ENCODE measurements at regions not wholly inside any gene's neighbourhood (a gene's known extent, or its start where the extent isn't known, plus 50 kb on each side); places are given as distances from the start of the nearest gene placed in this dataset.

GRCh38 chr3:707041-707440, 385.8 kb upstream of the CNTN6 start:
- ATAC-seq (no peak), FAIRE-seq (no peak), DNase-seq (no peak)
- 20 to 22% methylated on average over 2 of the region's 2 CpGs for whole genome bisulfite sequencing, 2 donors
- Histone ChIP-seq H3K9me3 (no peaks in the 10 kb centered on the region), H3K27me3 (no peaks in the 10 kb centered on the region), H3K36me3 (no peaks in the 10 kb centered on the region), H3K27ac (no peak overlapping the region), H3K4me1 (no peaks in the 10 kb centered on the region), H3K4me3 (no peak overlapping the region)
- TF ChIP-seq CTCF (IDR thresholded peaks at IDR 0.05), result no peak
- intact Hi-C loops (cut with DNase I), result no loop called here

GRCh38 chr3:713006-713621, 379.7 kb upstream of the CNTN6 start:
- no peak for TF ChIP-seq CTCF (IDR thresholded peaks at IDR 0.05)
- H3K27ac ChIP-seq, result no peak overlapping the region
- 27 to 45% methylated on average over 5 of the region's 5 CpGs for whole genome bisulfite sequencing, 2 donors
- no peak overlapping the region for H3K4me3 ChIP-seq
- H3K9me3 ChIP-seq, result no peaks in the 10 kb centered on the region
- H3K36me3 ChIP-seq, result no peaks in the 10 kb centered on the region
- H3K4me1 ChIP-seq, result no peaks in the 10 kb centered on the region
- intact Hi-C loops (cut with DNase I), result no loop called here
- ATAC-seq (no peak), DNase-seq (no peak), FAIRE-seq (no peak)
- no peaks in the 10 kb centered on the region for H3K27me3 ChIP-seq

- Histone ChIP-seq H3K27ac (no peak overlapping the region), H3K9me3 (no peaks in the 10 kb centered on the region), H3K4me3 (no peak overlapping the region), H3K27me3 (no peaks in the 10 kb centered on the region), H3K4me1 (no peaks in the 10 kb centered on the region), H3K36me3 (no peaks in the 10 kb centered on the region)
- intact Hi-C loops (cut with DNase I), result no loop called here
- DNase-seq, result no peak
- WGBS, 2 donors, result 61 to 63% methylated on average over 5 of the region's 5 CpGs
- ATAC-seq, result no peak
- no peak for TF ChIP-seq CTCF (IDR thresholded peaks at IDR 0.05)
- no peak for FAIRE-seq
Observed at GRCh38 chr3:713947-714620, 378.7 kb upstream of the CNTN6 start.

- intact Hi-C loops (cut with DNase I), result no loop called here
- Histone ChIP-seq H3K4me3 (no peak overlapping the region), H3K27ac (no peak overlapping the region), H3K27me3 (no peaks in the 10 kb centered on the region), H3K4me1 (no peaks in the 10 kb centered on the region), H3K9me3 (no peaks in the 10 kb centered on the region), H3K36me3 (no peaks in the 10 kb centered on the region)
- no peak for DNase-seq
- no peak for TF ChIP-seq CTCF (IDR thresholded peaks at IDR 0.05)
- no peak for FAIRE-seq
- WGBS, 2 donors, result 65 to 81% methylated on average over 1 of the region's 1 CpG
- no peak for ATAC-seq
Observed at GRCh38 chr3:721086-721485, 371.7 kb upstream of the CNTN6 start.

- no peak for TF ChIP-seq CTCF (IDR thresholded peaks at IDR 0.05)
- Histone ChIP-seq H3K36me3 (no peaks in the 10 kb centered on the region), H3K9me3 (no peaks in the 10 kb centered on the region), H3K27ac (no peak overlapping the region), H3K27me3 (no peaks in the 10 kb centered on the region), H3K4me3 (no peak overlapping the region), H3K4me1 (no peaks in the 10 kb centered on the region)
- no peak for ATAC-seq
- WGBS, 2 donors, result 57 to 83% methylated on average over 3 of the region's 3 CpGs
- intact Hi-C loops (cut with DNase I), result no loop called here
- no peak for DNase-seq
- no peak for FAIRE-seq
Observed at GRCh38 chr3:732326-732928, 360.4 kb upstream of the CNTN6 start.

All from pancreas (tissue), 10 donors.